ENCODE measurements at regions not wholly inside any gene's neighbourhood (a gene's known extent, or its start where the extent isn't known, plus 50 kb on each side); places are given as distances from the start of the nearest gene placed in this dataset.

DNA sequence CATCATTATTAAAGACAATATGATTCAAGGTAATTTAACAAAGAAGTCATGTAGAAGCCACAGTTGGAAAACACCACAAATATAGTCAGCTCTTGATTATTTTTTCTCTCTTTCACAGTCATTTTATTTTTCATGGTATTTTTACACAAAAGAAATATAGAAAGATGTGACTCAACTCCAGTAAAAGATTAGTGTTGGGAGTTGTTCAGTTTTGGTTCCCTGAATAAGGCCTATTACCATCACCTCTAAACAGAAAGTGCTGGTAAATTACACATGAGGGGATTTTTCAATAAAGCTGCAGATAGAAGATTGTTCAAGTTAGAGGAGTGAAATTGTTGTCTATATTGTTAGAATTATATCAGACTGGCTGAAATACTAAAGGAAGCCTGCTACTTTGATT, 107.0 kb downstream of the DDIT4L start:
- no peak for DNase-seq

DNA sequence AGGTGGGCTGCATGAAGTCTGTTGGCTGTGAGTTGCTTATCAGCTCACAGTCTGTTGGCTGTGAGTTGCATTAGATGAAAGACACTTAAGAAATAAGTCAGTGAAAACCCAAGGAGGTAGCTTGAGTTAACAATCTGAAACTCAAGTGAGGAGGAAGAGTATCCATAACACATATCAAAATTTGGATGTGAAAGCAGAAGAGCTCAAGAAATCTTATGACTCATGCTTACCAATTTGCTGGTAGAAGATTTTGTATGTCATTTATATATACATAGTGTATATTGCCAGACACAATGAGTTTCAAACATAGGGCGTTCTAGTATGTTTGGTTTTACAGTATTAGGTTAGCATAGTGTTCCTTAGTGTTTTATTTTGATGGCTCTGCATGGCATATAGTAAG, 107.4 kb downstream of the DDIT4L start:
- DNase-seq = no peak

DNA sequence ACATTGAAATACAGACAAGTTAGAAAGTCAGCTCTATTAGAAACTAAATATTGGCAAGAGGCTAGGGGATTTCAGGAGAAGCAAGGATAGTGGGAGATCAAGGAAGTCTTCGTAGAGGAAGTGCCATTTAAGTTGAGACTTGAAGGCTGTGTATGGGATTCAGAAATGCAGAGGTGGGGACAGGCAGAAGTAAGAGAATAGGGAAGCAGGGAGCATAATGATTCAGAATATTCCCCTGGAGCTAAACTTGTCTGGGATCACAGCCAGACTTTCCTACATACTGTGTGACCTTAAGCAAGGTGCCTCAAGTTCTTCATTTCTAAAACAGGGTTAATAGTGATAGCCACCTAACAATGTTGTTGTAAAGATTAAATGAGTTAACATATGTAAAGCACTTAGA, 108.8 kb downstream of the DDIT4L start:
- no peak for DNase-seq

DNA sequence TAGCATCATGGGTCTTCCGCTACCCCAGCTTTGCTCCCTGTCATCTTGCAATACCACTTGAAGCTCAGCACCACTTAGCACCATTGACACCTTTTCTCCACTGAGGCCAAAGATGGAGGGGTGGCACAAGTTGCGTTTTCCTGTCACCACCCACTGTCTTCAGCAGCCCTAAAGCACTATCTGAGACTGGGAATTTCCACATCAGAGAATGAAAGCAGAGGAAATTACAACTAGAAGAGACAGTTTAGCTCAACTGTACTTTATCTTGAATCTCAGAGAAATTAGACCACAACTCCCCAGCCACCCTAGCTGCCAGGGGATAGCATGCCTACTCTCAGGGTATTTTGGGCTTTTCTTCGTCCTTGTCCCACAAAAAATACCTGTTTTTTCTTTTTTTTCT, 111.0 kb downstream of the DDIT4L start:
- DNase-seq = no peak

GRCh38 chr4:100076753-100077152, 113.5 kb downstream of the DDIT4L start:
- DNase-seq = no peak

DNA sequence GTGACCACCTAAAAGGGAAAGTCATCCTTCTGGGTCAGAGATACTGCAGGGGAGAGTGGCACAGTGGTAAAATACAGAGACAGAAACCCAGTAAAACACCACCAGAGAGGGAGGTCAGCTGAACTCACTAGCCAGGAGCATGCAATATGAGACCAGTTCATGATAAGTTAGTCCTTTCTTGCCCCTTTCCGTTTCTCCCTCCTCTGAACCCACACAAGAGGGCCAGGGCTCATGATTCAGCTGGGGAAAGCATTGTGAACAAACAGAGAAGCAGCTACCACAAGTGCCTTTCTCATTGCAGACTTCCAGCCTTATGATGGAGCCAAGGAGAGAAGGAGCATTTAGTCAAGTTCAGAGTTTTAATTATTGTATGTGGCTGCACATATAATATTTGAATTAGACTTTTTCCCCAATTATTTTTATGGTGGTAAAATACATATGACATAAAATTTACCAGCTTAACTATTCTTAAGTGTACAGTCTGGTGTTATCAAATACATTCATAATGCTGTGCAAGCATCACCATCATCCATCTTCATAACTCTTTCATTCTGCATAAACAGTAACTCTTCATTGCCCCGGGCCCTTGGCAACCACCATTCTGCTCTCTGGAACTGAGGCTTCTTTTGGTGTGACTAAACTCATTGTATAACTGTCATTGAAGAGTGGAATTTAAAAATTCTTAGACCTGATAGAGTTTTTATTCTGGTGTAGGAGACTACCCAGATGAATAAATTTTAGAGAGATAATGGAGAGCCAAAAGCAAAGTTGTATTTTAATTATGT, 114.6 kb downstream of the DDIT4L start:
- DNase-seq = no peak

DNA sequence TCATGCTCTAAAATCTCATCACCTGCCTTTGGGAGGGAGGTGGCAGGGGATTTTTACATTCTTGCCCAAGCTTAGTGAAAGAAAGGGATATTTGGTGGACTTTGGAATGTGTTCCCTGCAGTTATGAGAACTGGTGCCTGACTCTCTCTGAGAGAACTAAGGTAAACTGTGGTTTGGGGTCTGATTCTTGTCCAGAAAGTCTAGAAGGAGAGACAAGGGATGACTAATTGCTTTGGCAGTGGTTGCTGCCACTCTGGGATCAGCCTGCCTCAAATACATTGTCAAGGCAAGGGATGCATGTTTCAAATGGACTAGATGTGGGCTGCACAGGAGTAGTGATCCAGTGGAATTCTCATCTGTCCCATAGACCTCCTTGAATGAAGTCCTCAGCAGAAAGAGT, 115.2 kb downstream of the DDIT4L start:
- no peak for DNase-seq

GRCh38 chr4:100071506-100071905, 118.8 kb downstream of the DDIT4L start:
- DNase-seq = no peak

- no peak for DNase-seq
Measured at GRCh38 chr4:100070868-100071267, 119.4 kb downstream of the DDIT4L start.

DNA sequence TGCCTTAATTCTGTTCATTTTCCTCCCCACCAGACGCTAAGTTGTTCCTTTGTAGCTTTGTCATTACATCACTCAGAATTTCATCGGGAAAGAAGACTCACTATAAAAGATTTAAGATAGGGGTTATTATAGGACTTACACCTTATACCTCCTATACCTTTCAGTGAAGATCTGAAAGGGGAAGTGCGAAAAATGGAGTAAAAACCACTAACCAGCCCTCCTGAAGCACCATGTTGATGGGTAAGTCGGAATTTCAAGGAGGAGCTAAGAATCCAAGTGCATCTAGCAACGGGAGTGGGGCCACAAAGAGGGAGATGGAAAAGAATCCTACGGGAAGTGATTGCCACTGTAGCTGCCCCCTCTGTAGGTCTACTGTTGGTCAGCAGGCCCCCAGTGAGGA, 119.1 kb upstream of the H2AZ1 start:
- no peak for DNase-seq

GRCh38 chr4:100067255-100067654, 117.2 kb upstream of the H2AZ1 start:
- DNase-seq = no peak

DNA sequence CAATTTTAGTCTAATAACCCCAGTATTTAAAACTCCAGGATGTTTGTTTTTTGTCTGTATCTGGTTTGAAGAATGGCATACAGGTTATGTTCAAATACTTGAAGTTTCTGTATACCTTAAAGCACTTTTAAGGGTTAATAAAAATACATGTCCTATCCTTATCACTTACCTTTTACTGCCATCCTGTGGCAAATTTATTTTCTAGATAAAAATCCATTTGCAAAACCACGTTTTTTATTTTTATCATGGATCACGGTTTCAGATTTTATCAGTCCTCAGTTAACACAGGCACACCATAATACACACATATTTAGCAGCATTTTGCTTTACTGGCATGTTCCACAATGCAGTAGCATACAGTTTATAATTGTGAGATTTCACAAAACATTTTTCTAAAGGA, 113.3 kb upstream of the H2AZ1 start:
- DNase-seq = no peak

GRCh38 chr4:100062921-100063320, 112.8 kb upstream of the H2AZ1 start:
- DNase-seq = no peak

DNA sequence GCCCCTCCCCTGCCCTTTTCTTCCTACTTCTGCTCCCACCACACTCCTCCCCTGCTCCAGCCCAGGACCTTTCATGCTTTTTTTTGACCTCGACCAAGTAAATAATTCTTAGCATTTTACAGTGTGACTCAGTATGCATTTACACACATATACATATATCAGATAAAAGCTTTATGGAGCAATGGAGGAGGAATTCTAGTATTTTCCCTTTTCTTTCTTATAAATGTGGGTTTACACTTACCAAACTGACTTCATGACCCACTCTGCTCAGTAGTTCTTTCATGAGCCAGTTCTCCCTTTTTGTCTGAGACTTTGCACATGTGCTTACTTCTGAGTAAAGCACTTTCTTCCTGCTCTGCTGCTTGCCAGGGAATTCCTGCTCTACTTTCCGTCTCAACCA, 111.8 kb upstream of the H2AZ1 start:
- DNase-seq = no peak

GRCh38 chr4:100060765-100061416, 110.8 kb upstream of the H2AZ1 start:
- DNase-seq = no peak

- DNase-seq = no peak
Measured at GRCh38 chr4:100059467-100059866, 109.4 kb upstream of the H2AZ1 start.

GRCh38 chr4:100056701-100057100, 106.6 kb upstream of the H2AZ1 start:
- no peak for DNase-seq

GRCh38 chr4:100054071-100054470, 104.0 kb upstream of the H2AZ1 start:
- no peak for DNase-seq

DNA sequence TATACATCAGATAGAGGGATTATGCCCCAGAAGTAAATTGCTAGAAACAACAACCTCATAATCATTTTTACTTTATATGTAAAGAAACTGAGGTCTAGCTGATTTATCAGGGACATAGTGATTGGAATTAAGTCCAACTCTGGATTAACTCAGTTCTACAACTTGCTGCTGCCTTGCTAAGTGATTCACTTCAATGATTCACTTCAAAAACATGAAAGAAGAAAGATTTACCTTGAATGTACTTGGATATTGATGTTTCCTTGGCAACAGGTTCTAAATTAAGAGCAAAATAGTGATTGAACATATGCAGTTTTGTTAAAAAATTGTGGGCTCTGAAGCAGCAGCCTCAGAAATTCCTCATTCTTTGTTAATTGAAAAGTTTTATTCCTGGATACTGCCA, 99.8 kb upstream of the H2AZ1 start:
- DNase-seq = no peak

DNA sequence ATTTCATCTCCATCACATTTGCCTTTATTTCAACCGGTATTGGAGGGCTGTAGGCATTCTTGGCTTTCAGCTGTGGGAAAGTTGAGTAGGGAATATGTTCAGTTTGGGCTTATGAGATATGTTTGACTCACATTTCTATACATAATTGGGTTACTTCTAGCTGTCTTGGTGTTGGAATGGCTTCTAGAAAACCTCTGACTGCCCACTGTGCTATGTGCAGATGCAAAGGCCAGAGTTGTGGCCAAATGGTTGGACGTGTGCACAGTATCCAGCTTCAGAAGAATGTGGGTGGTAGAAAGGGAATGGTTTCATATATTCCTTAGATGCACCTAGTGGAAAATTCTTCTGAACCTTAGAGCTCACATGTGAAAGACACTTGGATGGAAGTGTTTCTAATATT, 92.6 kb upstream of the H2AZ1 start:
- no peak for DNase-seq

- no peak for DNase-seq
Measured at GRCh38 chr4:100042235-100042634, 92.2 kb upstream of the H2AZ1 start.

GRCh38 chr4:100041646-100042045, 91.6 kb upstream of the H2AZ1 start:
- DNase-seq = no peak

DNA sequence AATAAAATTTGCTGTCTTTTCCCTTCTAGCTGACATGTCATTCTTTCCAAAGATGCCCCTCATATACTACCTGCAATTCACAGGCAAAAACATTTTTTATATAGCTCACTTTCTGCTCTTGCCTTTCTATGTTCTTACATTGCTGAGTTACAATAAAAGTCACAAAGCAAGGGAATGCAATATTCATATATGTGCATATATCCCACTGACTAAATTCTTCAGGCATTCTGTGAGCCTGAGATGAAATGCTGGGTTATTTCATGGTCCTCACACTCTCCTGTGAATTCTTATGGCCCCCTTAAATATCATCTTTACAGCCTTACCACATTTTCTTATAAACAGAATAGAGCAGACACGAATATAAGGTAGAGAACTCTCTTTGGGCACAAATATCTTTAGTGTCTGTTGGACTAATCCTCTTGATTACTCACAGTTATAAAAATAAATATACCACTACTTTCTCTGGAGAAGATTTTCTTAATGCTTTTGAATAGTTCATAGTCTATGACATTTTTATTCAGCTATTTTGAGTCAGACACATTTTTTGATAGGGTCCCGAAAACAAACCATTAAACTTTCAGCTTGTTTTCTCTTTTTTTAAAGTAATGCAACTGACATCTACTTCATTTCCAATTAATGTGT, 84.1 kb upstream of the H2AZ1 start:
- DNase-seq = no peak

DNA sequence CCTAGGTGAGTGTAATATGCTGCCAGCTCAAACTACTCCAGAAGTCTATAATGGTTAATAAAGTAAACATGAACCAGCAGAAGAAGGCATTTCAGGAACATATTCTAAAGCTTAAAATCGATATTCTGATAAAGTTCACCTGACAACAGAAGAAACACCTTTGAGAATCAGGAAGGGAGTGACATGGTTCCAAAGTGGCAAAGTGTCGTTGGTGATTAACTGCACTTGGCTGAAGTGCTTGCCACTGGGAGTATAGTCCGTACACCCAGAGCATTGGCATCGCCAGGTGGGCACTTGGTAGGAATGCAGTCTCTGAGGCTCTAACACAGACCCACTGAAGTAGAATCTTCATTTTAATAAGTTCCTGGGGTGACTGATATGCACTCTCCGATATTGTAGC, 76.0 kb upstream of the H2AZ1 start:
- no peak for DNase-seq

All from CD4-positive, alpha-beta T cell treated with Interferon gamma for 1 hour (primary cell).